Glomerular endothelial cell (primary cell): ENCODE measurements at regions not wholly inside any gene's neighbourhood (a gene's known extent, or its start where the extent isn't known, plus 50 kb on each side); places are given as distances from the start of the nearest gene placed in this dataset.
A peak's percentile ranks its signal among the peaks of the same experiment; 100 is the strongest.

Experiments used
- DNase-seq: peaks from one replicate; pipeline ENCODE4 v3.0.0-alpha.2; 2011; ENCODE audit warnings: low read depth, low spot score; ENCODE audit errors: extremely low read depth

- no peak for DNase-seq
These were observed 297.1 kb downstream of the AHR start for GRCh38 chr7:17595546-17595945.

DNA sequence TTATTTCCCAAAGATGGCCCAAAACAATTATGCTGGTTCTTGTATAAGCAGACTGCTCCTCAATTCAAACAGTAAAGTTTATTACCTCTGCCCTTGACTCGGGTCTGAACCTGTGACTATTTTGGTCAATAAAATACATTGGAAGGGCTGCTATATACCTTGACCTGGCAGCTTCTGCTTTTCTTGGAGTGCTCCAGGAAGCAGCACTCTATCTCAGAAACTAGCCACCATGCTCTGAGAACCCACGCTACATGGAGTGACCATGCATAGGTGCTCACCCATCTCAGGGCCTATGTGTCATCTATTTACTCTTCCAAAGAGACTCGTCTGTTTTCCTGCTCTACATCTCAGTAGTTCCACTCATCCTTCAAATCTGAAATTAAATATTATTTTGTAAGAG is 299.9 kb downstream of the AHR start:
- DNase-seq, result no peak

DNA sequence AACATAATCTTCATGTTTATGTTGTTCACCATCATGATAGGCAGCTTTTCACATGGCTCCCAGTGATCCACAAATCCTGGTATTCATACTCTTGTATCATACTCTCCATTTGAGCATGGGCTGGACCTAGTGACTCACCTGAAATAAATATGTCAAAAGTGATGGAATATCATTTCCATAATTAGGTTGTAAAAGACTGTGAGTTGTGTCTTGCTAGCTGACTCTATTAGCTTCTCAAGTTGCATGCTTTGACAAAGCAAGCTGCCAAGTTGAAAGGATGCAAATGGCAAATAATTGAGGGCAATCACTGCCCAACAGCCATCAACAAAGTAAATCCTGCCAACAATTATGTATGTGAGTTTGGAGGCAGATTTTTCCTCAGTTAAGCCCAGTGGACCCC is 300.4 kb downstream of the AHR start:
- DNase-seq, result no peak

- DNase-seq, result no peak
These were observed 301.4 kb downstream of the AHR start for GRCh38 chr7:17599733-17600339.

DNA sequence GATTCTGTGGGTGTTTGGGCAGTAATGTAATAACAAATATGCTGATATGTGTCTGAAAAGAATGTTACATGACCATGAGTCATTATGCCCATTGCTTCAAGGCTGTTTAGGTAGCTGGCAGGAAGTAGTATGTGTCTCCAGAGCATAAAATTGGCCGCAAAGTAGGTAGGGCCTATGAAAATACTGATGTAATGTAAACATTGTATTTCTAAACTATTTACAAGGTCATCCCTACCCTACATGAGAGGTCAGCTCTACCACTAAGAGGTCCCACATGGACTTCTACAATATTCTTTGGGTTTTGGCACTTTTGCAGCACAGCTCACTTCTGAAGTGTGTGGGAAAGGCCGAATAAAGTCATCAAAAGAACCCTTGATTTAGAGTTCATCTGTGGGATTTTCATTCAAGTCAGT is 301.9 kb downstream of the AHR start:
- peak; percentile 33 for DNase-seq

DNA sequence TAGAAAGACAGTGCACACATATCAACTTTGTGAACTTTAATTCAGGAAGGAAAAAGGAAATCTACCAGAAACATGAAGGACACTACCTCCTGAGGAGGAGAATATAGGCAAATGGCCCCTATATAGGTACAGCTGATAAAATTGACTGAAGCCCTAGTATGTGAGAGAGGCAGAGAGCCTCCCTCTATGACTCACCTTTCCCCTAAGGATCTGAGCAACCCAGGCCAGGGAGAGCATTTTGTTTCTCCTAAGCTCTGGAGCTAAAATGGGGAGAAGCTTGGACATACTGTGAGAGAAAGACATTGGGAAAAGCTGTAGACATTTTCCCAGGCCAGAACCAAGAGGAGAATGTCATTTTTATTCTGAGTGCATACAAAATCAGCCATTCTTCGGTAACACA is 303.5 kb downstream of the AHR start:
- no peak for DNase-seq

- no peak for DNase-seq
These were observed 309.8 kb downstream of the AHR start for GRCh38 chr7:17608114-17608833.

GRCh38 chr7:17611611-17612010 is 313.2 kb downstream of the AHR start:
- DNase-seq, result no peak

GRCh38 chr7:17613338-17614041 is 315.0 kb downstream of the AHR start:
- DNase-seq, result no peak

- no peak for DNase-seq
These were observed 318.9 kb downstream of the AHR start for GRCh38 chr7:17617380-17617779.

DNA sequence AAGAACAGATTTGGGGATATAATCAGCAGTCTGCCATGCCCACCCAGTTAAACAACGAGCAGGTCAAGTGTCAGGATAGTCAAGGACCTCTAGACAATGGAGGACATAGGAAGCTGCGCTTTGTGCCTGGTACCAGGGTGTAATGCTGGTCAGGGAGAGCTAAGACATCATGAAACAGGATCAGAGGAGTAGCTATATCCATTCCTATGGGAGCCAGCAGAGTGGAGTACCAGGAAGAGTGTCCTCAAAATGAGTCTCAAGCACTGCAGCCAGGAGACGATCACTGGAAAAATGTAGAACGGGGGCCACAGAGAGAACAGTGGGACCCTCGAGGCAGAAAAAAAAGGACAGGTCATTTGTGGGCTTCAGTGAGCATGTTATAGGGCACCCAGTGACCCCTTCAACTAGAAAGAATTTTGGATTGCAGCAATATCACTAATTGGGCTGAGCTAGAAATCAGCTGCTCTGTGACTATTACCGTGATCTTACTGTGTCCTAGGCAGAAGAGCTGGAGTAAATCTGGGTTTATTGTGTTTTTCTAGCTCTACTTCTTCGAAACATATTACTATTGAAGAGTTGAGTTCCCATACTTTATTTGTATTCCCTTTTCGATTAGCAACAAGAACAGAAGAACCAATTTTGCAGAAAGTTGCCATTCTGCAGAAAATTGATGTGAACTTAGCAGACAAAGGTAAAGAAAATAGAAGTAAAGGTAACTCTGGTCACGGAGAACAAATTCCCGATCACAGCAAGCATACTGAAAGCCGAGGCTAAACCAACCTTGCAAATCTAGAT is 319.6 kb downstream of the AHR start:
- DNase-seq, result no peak

DNA sequence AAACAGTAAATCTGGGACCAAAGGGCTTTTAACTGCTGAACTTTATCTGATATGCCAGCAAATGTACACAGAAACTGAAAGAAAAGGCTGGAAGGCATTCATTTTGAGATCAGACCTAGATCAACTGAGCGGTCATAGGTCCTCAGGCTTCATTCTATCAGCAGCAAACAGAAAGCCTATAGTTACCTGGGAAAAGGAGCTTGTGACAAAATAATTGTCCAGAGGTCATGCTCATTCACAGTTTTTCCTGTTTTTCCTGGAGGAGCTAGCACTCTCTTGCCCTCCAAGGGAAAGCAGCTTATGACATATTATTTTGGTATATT is 320.2 kb downstream of the AHR start:
- no peak for DNase-seq

DNA sequence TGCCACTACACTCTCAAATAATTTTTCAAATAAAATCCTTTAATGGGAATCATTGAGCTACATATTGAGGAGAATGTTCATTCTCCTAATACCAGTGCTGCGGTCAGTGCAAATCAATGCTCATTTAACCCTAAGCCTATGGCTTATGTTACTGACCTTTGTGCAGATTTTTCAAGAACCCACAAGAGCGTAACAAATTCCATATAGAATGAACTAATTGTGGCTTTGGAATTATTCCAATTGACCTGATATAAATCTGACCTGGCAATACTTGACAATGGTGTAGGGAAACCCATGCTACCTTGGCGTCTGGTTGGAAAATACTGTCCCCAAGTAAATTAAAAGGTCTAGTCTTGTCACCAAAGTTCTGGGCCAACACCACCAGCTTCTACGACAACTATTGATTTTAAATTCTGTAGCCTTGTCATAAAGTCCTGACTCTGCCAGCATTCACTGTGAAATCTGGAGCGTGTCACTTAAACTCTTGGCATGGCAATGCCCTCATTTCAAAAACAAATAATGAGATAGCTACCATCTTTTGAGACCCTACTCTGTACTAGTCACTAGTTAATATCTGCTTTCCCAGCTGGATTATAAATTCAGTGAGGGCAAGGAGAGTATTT is 320.9 kb downstream of the AHR start:
- no peak for DNase-seq

DNA sequence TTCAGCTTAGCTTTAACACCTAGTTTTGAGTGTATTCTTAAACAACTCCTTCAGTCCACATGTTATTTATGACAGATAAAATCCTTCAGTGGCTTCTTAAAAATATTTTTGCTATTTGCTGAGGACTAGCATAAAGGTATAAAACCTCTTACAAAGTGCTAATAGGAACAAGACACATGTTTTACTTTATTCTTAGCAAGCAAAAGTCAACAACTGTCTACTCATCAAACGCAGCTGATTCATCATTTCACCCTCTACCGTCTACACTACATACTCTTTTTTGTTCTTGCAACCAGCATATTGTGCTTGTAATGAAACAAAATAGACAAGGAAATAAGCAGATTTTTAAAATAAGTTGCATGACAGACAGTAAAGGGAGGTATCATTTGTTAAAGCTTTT is 319.7 kb downstream of the SNX13 start:
- no peak for DNase-seq

DNA sequence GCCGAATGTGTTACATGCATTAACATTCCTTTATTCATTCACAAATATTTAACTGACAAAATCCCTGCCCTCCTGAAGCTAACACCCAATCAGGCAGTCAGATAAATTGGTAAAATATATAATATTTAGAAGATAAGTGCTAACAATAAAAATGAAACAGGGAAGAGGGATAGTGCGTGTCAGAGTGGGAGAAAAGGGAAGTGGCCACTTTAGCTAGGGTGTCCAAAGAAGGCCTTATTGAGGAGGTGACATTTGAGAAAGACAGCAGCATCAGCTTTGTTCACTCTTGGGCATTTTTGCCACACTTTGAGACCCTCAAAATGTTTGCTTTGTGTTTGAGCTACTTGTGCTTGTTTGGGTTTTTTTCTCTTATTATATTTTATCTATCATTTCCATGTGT is 317.8 kb downstream of the SNX13 start:
- DNase-seq, result no peak

DNA sequence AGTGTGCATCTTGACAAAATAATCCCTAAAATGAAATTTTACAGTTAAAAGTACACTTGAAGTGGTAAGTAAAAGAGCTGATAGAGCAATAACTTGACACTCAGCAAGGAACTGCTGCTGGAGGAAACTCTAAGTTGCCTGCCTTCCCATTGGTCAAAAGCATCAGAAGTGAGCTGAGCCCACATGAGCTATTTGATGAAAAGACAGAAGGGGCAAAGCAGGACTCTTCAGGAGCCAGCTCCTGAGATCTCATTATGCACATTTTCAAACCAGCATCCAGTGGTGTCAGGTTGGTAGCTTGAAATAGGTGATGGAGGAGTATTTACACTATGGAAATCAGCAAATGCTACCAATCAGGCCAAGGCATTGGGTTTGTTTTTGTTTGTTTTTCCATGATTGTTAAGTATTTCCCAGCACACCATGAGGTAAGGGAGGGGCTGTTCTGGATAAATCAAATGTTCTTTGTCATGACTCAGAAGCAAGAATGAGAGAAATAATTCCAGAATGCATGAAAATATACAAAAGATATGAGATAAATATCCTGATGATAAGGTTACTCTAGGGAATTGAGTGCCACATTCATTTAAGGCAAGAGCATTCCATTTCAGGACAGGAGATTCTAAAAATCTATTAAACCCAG is 316.6 kb downstream of the SNX13 start:
- DNase-seq, result no peak

DNA sequence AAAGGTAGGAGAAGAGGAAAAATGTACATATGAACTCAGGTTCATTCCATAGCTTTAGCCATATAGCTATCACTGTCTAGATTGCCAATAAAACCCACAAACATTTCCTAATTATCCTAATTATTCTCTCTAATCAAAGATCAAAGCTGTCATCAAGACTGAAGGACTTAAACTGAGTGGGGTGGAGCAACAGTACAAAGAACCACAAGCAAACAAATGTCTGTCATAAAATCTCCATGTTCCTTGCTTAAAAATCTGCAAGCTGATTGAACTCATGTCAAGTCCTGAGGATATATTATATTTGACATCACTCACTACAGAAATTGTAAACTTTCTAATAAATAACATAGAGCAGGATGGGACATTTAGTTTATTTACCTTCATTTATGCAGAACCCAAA is 315.9 kb downstream of the SNX13 start:
- DNase-seq, result no peak

- no peak for DNase-seq
These were observed 315.3 kb downstream of the SNX13 start for GRCh38 chr7:17625043-17625442.

DNA sequence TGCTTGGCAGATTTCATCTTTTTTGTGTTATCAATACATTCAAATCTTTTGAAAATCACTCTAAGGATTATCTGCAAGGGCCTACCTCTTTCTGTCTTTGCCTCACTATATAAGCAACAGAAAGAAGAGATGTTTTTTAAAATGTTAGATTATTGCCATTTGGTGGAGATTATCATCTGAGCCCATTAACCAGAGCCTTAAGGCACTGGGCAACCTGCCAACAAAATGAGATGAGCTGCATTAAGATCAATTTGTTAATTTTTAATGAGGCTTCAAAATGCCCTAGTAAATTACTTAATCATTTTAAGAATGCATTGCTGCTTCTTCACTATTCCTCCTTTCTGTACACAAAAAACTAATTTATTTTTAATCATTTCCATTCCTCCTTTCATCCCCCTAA is 314.1 kb downstream of the SNX13 start:
- DNase-seq, result no peak

GRCh38 chr7:17631061-17631460 is 309.2 kb downstream of the SNX13 start:
- no peak for DNase-seq

GRCh38 chr7:17632384-17632783 is 307.9 kb downstream of the SNX13 start:
- no peak for DNase-seq
